BLaER1 treated with 17β-estradiol and CSF1 and Interleukin-3, amounts not matched to agents 10 nM and 100 nM (cell line): ENCODE measurements at regions not wholly inside any gene's neighbourhood (a gene's known extent, or its start where the extent isn't known, plus 50 kb on each side); places are given as distances from the start of the nearest gene placed in this dataset.

ENCODE experiments used
- H3K27ac ChIP-seq, 11 experiments: shearing (Covaris generic); formaldehyde crosslinking; 2 replicates each; pipeline ENCODE4 v1.8.1; 2022
- H3K27me3 ChIP-seq, 11 experiments: shearing (Covaris generic); formaldehyde crosslinking; 2 replicates each; pipeline ENCODE4 v1.8.1; 2022
- H3K36me3 ChIP-seq, 11 experiments: shearing (Covaris generic); formaldehyde crosslinking; 2 replicates each; pipeline ENCODE4 v1.8.1; 2022
- H3K4me1 ChIP-seq, 10 experiments: shearing (Covaris generic); formaldehyde crosslinking; 2 replicates each; pipeline ENCODE4 v1.8.1; 2022
- H3K4me2 ChIP-seq, 11 experiments: shearing (Covaris generic); formaldehyde crosslinking; 2 replicates each; pipeline ENCODE4 v1.8.1; 2022
- H3K4me3 ChIP-seq, 10 experiments: shearing (Covaris generic); formaldehyde crosslinking; 2 replicates each; pipeline ENCODE4 v1.8.1; 2022
- H3K9ac ChIP-seq, 11 experiments: shearing (Covaris generic); formaldehyde crosslinking; 2 replicates each; pipeline ENCODE4 v1.8.1; 2022
- H3K9me3 ChIP-seq, 11 experiments: shearing (Covaris generic); formaldehyde crosslinking; replicated peaks in 1 of 11; 2 replicates each; pipeline ENCODE4 v1.8.1; 2022
- H4K20me1 ChIP-seq, 11 experiments: shearing (Covaris generic); formaldehyde crosslinking; 2 replicates each; pipeline ENCODE4 v1.8.1; 2022
- Cebpa-rat ChIP-seq, 11 experiments: shearing (Covaris generic); IDR thresholded peaks; 2 replicates each; pipeline ENCODE4 v1.8.1; 2022

DNA sequence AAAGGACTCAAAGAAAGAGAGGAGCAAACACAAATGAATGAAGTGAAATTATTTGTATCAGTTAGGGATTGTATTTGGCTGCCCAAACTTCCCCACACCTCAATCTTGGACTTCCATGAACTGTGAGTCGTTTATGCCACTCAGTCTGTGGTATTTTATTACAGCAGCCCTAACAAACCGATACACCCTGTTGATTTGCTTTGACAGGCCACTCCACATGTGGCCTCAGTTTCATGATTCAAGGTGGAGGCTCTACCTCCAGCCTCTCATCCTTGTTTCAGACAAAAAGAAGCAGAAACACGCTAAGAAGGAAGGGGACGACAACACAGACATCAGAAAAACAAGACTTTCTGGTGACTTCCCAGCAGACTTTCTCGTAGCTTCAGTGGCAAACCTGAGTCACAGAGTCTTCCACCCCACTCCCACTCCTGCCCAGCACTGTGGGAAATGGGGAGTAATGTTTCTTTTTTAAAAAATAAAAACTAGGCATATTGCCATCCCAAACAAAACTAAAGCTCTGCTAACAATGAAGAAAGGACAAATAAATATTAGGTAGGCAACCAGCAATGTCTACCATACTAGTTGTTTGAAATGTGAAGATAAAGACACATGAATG, 52.2 kb upstream of the ABCA1 start:
- H3K9ac ChIP-seq, result no peak overlapping the region
- H3K36me3 ChIP-seq, result no peaks in the 10 kb centered on the region
- H3K9me3 ChIP-seq, result peaks cover 0 to 9% (median 5%) of the 10 kb centered on the region in 11 experiments; a peak in 10 of 22 replicates
- no peak overlapping the region for H3K4me3 ChIP-seq
- no peak overlapping the region for H3K27ac ChIP-seq
- H3K4me1 ChIP-seq, result peaks cover 22 to 48% (median 30%) of the 10 kb centered on the region in 10 experiments
- peak overlapping the region in 2 of 11 experiments; percentile 7 to 25; a peak in 2 of 22 replicates for H3K4me2 ChIP-seq
- no peak for TF ChIP-seq Cebpa-rat (IDR thresholded peaks at IDR 0.05)
- no peaks in the 10 kb centered on the region for H3K27me3 ChIP-seq
- H4K20me1 ChIP-seq, result no peaks in the 10 kb centered on the region

DNA sequence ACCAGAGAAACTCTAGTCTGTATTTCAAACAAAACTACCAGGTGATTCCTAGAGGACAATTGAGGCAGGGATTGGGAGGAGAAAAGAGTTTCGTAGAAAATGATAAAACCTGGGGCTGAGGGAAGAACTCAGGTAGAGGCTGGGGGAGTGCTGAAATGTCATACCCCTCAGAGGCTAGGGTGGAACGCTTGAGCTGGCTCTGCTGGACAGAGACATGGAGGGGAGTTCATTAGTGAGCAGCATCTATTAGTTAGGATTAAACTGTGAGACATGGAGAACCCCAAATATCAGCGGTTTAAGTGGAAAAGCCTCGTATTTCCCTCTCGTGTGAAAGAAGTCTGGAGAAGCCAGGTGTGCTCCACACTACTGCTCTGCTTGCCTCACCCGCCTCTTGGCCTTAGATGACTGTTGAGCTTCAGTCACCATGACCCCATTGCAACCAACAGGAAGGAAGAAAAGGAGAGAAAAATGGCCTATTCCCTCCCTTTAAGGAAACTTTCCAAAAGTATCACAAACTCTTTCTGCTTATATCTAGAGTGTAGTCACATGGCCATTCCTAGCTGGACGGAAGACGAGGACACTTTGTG, 53.7 kb upstream of the ABCA1 start:
- Histone ChIP-seq H3K27me3 (no peaks in the 10 kb centered on the region), H3K9ac (no peak overlapping the region), H3K36me3 (no peaks in the 10 kb centered on the region), H4K20me1 (no peaks in the 10 kb centered on the region), H3K4me1 (peaks cover 33 to 62% (median 45%) of the 10 kb centered on the region in 10 experiments), H3K4me2 (peak overlapping the region in 10 of 11 experiments; percentile 2 to 55 (median 37); a peak in 17 of 22 replicates), H3K27ac (no peak overlapping the region), H3K4me3 (no peak overlapping the region), H3K9me3 (peaks cover 0 to 9% (median 5%) of the 10 kb centered on the region in 11 experiments; a peak in 10 of 22 replicates)
- no peak for TF ChIP-seq Cebpa-rat (IDR thresholded peaks at IDR 0.05)

DNA sequence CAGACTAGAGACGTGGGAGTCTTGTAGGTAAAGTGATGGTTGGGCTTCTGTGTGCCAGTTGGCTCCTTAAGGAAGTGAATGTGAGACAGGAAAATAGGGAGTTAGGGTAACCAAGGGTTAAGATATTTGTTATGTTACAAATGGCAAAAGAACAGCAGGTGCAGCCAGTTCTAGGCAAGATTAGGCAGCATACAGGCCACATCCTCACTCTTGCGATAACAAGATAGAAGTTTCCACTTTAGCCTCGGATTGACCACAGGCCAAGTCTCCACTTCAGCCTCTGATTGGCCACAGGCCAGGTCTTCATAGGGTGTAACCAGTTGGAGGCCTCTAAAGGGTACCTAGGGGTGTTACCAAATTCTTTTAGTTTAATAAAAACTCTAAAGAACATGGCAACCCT, 54.6 kb upstream of the ABCA1 start:
- H3K27me3 ChIP-seq, result no peaks in the 10 kb centered on the region
- H3K4me3 ChIP-seq, result no peak overlapping the region
- H3K9me3 ChIP-seq, result peaks cover 0 to 9% (median 5%) of the 10 kb centered on the region in 11 experiments; a peak in 10 of 22 replicates
- no peak overlapping the region for H3K9ac ChIP-seq
- no peak overlapping the region for H3K27ac ChIP-seq
- peak overlapping the region; percentile 1 to 55 (median 36); a peak in 15 of 22 replicates for H3K4me2 ChIP-seq
- peaks cover 41 to 68% (median 52%) of the 10 kb centered on the region in 10 experiments for H3K4me1 ChIP-seq
- H4K20me1 ChIP-seq, result no peaks in the 10 kb centered on the region
- TF ChIP-seq Cebpa-rat (IDR thresholded peaks at IDR 0.05), result no peak
- no peaks in the 10 kb centered on the region for H3K36me3 ChIP-seq

DNA sequence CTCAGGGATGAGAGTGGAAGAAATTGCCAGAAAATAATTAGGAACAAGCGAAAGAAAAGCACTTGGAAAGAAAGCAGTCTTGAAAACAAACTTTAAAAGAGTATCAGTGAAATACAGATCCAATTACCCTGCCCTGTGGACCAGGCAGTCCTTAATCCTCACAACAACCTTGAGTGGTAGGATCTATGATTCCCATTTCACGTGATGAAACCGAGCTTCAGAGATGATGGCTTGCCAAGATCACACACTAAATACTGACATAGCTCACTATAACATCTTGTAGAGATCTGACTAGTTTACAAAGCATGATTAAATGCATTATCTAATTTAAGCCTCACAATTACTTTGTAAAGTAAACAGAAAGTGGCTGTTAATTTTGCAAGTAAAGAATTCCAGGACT, 55.5 kb upstream of the ABCA1 start:
- Histone ChIP-seq H3K36me3 (no peaks in the 10 kb centered on the region), H3K27me3 (no peaks in the 10 kb centered on the region), H3K4me2 (peak overlapping the region in 5 of 11 experiments; percentile 1 to 54 (median 2); a peak in 5 of 22 replicates), H3K27ac (no peak overlapping the region; a peak in 1 of 22 replicates), H3K4me1 (peaks cover 46 to 77% (median 60%) of the 10 kb centered on the region in 10 experiments), H3K9ac (no peak overlapping the region), H4K20me1 (no peaks in the 10 kb centered on the region), H3K9me3 (no peaks in the 10 kb centered on the region), H3K4me3 (no peak overlapping the region)
- TF ChIP-seq Cebpa-rat (IDR thresholded peaks at IDR 0.05), result no peak

DNA sequence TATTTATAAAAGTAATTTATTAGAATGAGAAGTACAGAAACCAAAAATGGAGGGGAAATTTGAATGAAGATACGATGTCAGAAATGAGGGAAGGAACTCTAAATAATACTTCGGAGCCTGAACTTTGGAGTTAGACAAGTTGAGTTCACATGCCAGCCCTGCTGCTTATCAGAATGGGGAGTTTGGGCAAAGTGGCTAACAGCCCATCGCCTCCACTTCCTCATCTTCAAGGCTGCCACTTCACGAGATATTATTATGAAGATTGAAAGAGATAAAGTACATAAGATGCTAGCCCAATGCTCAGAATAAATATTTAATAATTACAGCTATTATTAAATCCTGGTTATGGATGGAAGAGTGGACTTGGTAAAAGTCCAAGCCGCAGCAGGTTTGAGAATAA, 56.2 kb upstream of the ABCA1 start:
- Histone ChIP-seq H3K27me3 (no peaks in the 10 kb centered on the region), H3K4me2 (peak overlapping the region in 4 of 11 experiments; percentile 11 to 62 (median 26); a peak in 5 of 22 replicates), H4K20me1 (no peaks in the 10 kb centered on the region), H3K27ac (0 out of 22 replicates have a peak overlapping the region, but pooled peaks of 1 of the 11 experiments have one; percentile 7), H3K9ac (no peak overlapping the region), H3K4me3 (no peak overlapping the region), H3K9me3 (no peaks in the 10 kb centered on the region), H3K36me3 (no peaks in the 10 kb centered on the region), H3K4me1 (peaks cover 53 to 83% (median 66%) of the 10 kb centered on the region in 10 experiments)
- TF ChIP-seq Cebpa-rat (IDR thresholded peaks at IDR 0.05), result no peak

DNA sequence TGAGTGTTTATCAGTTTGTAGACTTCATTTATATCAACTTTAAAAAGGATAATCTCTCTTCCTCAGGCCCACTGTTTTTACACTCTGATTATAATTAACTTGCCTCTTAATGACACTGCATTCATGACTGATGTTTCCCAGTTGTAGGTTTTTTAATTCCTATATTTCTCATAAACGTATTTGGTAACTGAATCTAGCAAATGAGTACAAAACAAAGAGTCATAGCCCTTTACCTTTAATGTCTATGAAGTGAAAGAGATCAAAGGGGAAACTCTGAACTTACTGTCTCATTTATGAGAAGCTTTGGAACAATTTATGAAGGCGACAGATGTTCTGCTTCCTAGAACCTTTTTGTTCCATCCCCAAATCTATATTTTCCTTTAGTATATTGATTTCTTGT, 56.6 kb upstream of the ABCA1 start:
- Histone ChIP-seq H3K27me3 (no peaks in the 10 kb centered on the region), H3K4me2 (peak overlapping the region in 6 of 11 experiments; percentile 10 to 62 (median 26); a peak in 10 of 22 replicates), H3K4me1 (peaks cover 57 to 88% (median 70%) of the 10 kb centered on the region in 10 experiments), H3K27ac (peak overlapping the region in 1 of 11 experiments; percentile 7; a peak in 1 of 22 replicates), H3K9ac (no peak overlapping the region), H3K9me3 (no peaks in the 10 kb centered on the region), H3K4me3 (no peak overlapping the region), H3K36me3 (no peaks in the 10 kb centered on the region), H4K20me1 (no peaks in the 10 kb centered on the region)
- TF ChIP-seq Cebpa-rat (IDR thresholded peaks at IDR 0.05), result no peak

DNA sequence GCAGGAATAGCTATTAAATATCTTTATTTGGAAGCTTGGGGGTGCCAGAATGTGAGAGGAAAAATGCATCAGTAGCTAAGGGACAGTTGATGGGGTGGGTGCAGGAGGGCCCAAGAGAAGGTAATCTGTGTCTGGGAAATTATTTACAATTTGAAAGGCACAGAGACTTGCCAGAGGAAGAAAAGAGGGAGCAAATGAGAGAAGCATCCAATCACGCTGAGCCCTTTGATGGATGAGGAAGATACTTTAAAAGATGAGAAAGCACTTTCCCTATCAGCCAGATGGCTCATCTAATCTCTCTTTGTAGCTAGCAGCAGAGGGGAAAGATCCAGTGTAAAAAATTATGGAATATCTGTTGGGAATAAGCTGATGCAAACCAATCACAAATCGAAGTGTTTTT, 57.0 kb upstream of the ABCA1 start:
- no peak for TF ChIP-seq Cebpa-rat (IDR thresholded peaks at IDR 0.05)
- Histone ChIP-seq H4K20me1 (no peaks in the 10 kb centered on the region), H3K9ac (no peak overlapping the region), H3K27me3 (no peaks in the 10 kb centered on the region), H3K27ac (peak overlapping the region in 1 of 11 experiments; percentile 7; a peak in 2 of 22 replicates), H3K4me3 (no peak overlapping the region), H3K9me3 (no peaks in the 10 kb centered on the region), H3K36me3 (no peaks in the 10 kb centered on the region), H3K4me1 (peaks cover 61 to 89% (median 73%) of the 10 kb centered on the region in 10 experiments), H3K4me2 (peak overlapping the region in 7 of 11 experiments; percentile 5 to 62 (median 24); a peak in 9 of 22 replicates)

DNA sequence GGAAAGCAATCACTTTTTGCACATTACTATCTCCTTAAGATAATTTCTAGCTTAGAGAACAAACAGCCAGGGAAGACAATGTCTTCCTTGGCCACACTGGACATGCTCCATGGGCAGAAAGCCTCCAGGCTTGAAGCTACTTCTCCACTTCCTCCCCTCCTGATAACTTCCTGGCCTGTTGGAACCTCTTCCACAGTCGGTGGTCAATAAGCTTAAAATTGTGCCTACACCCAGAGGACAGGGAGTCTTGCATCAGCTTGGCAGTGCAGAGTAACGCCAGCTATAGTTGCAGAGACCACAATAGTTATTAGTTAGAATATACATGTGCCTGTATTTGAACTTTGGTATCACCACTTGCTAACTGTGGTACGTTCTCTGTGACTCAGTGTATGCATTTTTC, 58.1 kb upstream of the ABCA1 start:
- H3K36me3 ChIP-seq, result no peaks in the 10 kb centered on the region
- H3K9me3 ChIP-seq, result no peaks in the 10 kb centered on the region
- H3K4me2 ChIP-seq, result peak overlapping the region; percentile 4 to 85 (median 57); a peak in 19 of 22 replicates
- no peaks in the 10 kb centered on the region for H3K27me3 ChIP-seq
- no peak overlapping the region for H3K9ac ChIP-seq
- H4K20me1 ChIP-seq, result no peaks in the 10 kb centered on the region
- no peak for TF ChIP-seq Cebpa-rat (IDR thresholded peaks at IDR 0.05)
- H3K4me3 ChIP-seq, result no peak overlapping the region
- peaks cover 71 to 93% (median 81%) of the 10 kb centered on the region in 10 experiments for H3K4me1 ChIP-seq
- peak overlapping the region in 8 of 11 experiments; percentile 16 to 100 (median 53); a peak in 13 of 22 replicates for H3K27ac ChIP-seq

DNA sequence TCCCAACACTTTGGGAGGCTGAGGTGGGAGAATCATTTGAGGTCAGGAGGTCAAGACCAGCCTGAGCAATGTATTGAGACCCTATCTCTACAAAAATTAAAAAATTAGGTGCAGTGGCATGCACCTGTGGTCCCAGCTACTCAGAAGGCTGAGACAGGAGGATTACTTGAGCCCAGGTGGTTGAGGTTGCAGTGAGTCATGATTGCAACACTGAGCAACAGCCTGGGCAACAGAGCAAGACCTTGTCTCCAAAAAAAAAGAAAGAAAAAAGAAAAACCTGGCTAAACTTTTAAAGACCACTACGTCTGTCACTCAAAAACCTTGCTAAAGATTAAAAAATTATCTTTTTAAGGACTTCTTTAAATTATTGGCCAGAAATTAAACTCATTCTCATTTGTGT, 59.8 kb upstream of the ABCA1 start:
- H3K27me3 ChIP-seq, result no peaks in the 10 kb centered on the region
- H3K4me3 ChIP-seq, result no peak overlapping the region
- H3K9me3 ChIP-seq, result no peaks in the 10 kb centered on the region
- H3K4me2 ChIP-seq, result peak overlapping the region in 10 of 11 experiments; percentile 81 to 95 (median 86); a peak in 19 of 22 replicates
- peak overlapping the region in 5 of 11 experiments; percentile 20 to 46 (median 27); a peak in 3 of 22 replicates for H3K9ac ChIP-seq
- H3K36me3 ChIP-seq, result no peaks in the 10 kb centered on the region
- peaks cover 72 to 91% (median 84%) of the 10 kb centered on the region in 10 experiments for H3K4me1 ChIP-seq
- TF ChIP-seq Cebpa-rat (IDR thresholded peaks at IDR 0.05), result peak in 8 of 11 experiments; percentile 35 to 86 (median 62); a peak in 6 of 22 replicates
- peak overlapping the region in 10 of 11 experiments; percentile 91 to 100 (median 99); a peak in 17 of 22 replicates for H3K27ac ChIP-seq
- H4K20me1 ChIP-seq, result no peaks in the 10 kb centered on the region
